ENCODE measurements at regions not wholly inside any gene's neighbourhood (a gene's known extent, or its start where the extent isn't known, plus 50 kb on each side); places are given as distances from the start of the nearest gene placed in this dataset.

GRCh38 chr13:82036602-82037001, 1695.7 kb upstream of the SPRY2 start:
- Histone ChIP-seq H3K27ac (ENCODE audit: low read depth in 1 of 2, low read length in 2 of 2) (no peak overlapping the region), H3K27me3 (ENCODE audit: control insufficient read depth in 2 of 2, insufficient read depth in 2 of 2, low read length in 2 of 2) (no peaks in the 10 kb centered on the region), H3K4me1 (ENCODE audit: control insufficient read depth in 1 of 2, insufficient read depth in 2 of 2, low read length in 2 of 2) (no peaks in the 10 kb centered on the region), H3K4me2 (replicated peaks; ENCODE audit: extremely low read depth, low read length, poor library complexity, severe bottlenecking) (no peak overlapping the region), H4K20me1 (ENCODE audit: insufficient read depth, low read length) (no peaks in the 10 kb centered on the region), H2AFZ (ENCODE audit: insufficient read depth, low read depth, low read length, poor library complexity, severe bottlenecking) (no peak overlapping the region), H3K4me3 (replicated peaks in 1 of 3; ENCODE audit: low read depth in 2 of 3, low read length in 3 of 3) (no peak overlapping the region), H3K9me3 (replicated peaks in 1 of 2; ENCODE audit: control insufficient read depth in 1 of 2, insufficient read depth in 1 of 2, low read length in 2 of 2) (peaks cover 14 to 15% of the 10 kb centered on the region in 2 donors), H3K9ac (ENCODE audit: insufficient read depth, low read length, poor library complexity, severe bottlenecking) (no peak overlapping the region), H3K36me3 (replicated peaks in 1 of 2; ENCODE audit: control insufficient read depth in 1 of 2, insufficient read depth in 2 of 2, low read length in 2 of 2) (no peaks in the 10 kb centered on the region), H3K79me2 (ENCODE audit: insufficient read depth, low read length) (no peaks in the 10 kb centered on the region)
- Mint-ChIP-seq H3K9me3 (peaks cover 2 to 12% (median 6%) of the 10 kb centered on the region in 7 donors), H3K4me3 (no peak overlapping the region), H3K27me3 (ENCODE audit: low read depth in 3 of 3) (peaks cover 0 to 1% (median 0%) of the 10 kb centered on the region in 3 donors), H3K27ac (no peak overlapping the region), H3K36me3 (no peaks in the 10 kb centered on the region), H3K4me1 (no peaks in the 10 kb centered on the region)
- DNase-seq: no peak
- intact Hi-C loops (cut with micrococcal nuclease): no loop called here
- WGBS (ENCODE audit: insufficient coverage): no CpG with 5 or more reads among the region's 1 CpG
- TF ChIP-seq, protein P1, sequence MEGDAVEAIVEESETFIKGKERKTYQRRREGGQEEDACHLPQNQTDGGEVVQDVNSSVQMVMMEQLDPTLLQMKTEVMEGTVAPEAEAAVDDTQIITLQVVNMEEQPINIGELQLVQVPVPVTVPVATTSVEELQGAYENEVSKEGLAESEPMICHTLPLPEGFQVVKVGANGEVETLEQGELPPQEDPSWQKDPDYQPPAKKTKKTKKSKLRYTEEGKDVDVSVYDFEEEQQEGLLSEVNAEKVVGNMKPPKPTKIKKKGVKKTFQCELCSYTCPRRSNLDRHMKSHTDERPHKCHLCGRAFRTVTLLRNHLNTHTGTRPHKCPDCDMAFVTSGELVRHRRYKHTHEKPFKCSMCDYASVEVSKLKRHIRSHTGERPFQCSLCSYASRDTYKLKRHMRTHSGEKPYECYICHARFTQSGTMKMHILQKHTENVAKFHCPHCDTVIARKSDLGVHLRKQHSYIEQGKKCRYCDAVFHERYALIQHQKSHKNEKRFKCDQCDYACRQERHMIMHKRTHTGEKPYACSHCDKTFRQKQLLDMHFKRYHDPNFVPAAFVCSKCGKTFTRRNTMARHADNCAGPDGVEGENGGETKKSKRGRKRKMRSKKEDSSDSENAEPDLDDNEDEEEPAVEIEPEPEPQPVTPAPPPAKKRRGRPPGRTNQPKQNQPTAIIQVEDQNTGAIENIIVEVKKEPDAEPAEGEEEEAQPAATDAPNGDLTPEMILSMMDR (IDR thresholded peaks at IDR 0.05): no peak

DNA sequence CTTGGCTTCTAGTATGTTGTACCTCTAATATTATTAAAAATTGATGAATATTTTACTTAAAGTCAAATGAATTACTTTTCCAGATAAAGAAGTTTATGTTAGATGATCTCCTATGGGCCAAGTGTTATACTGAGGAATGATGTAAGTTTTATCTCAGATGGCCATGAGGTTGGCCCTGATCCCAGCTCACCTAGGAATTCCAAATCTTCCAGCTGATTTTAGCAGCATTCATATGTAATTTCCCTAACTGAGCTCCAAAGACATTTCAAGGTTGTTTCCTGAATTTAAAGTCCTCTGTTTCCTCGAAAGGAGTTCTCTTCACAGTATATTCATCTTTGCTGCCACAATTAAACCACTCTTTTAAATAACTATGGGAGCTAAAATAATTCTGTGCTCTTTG, 1670.4 kb upstream of the SPRY2 start:
- no peak for DNase-seq
- intact Hi-C loops (cut with micrococcal nuclease): no loop called here
- Mint-ChIP-seq H3K36me3 (no peaks in the 10 kb centered on the region), H3K4me3 (no peak overlapping the region), H3K27ac (no peak overlapping the region), H3K9me3 (peaks cover 0 to 3% (median 0%) of the 10 kb centered on the region in 7 donors), H3K27me3 (ENCODE audit: low read depth in 3 of 3) (no peaks in the 10 kb centered on the region), H3K4me1 (no peaks in the 10 kb centered on the region)
- H3K9me3 ChIP-seq (replicated peaks in 1 of 2; ENCODE audit: control insufficient read depth in 1 of 2, insufficient read depth in 1 of 2, low read length in 2 of 2): peaks cover 0 to 4% of the 10 kb centered on the region in 2 donors
- H3K4me3 ChIP-seq (replicated peaks in 1 of 3; ENCODE audit: low read depth in 2 of 3, low read length in 3 of 3): no peak overlapping the region
- H3K9ac ChIP-seq (ENCODE audit: insufficient read depth, low read length, poor library complexity, severe bottlenecking): no peak overlapping the region
- H3K4me2 ChIP-seq (replicated peaks; ENCODE audit: extremely low read depth, low read length, poor library complexity, severe bottlenecking): no peak overlapping the region
- H3K36me3 ChIP-seq (replicated peaks in 1 of 2; ENCODE audit: control insufficient read depth in 1 of 2, insufficient read depth in 2 of 2, low read length in 2 of 2): no peaks in the 10 kb centered on the region
- H3K27ac ChIP-seq (ENCODE audit: low read depth in 1 of 2, low read length in 2 of 2): no peak overlapping the region
- no peak overlapping the region for H2AFZ ChIP-seq (ENCODE audit: insufficient read depth, low read depth, low read length, poor library complexity, severe bottlenecking)
- no peaks in the 10 kb centered on the region for H3K4me1 ChIP-seq (ENCODE audit: control insufficient read depth in 1 of 2, insufficient read depth in 2 of 2, low read length in 2 of 2)
- TF ChIP-seq, protein P1 (IDR thresholded peaks at IDR 0.05): no peak
- no peaks in the 10 kb centered on the region for H4K20me1 ChIP-seq (ENCODE audit: insufficient read depth, low read length)
- no CpG with 5 or more reads among the region's 1 CpG for WGBS (ENCODE audit: insufficient coverage)
- H3K79me2 ChIP-seq (ENCODE audit: insufficient read depth, low read length): no peaks in the 10 kb centered on the region
- H3K27me3 ChIP-seq (ENCODE audit: control insufficient read depth in 2 of 2, insufficient read depth in 2 of 2, low read length in 2 of 2): no peaks in the 10 kb centered on the region

Data from CD14-positive monocyte (primary cell).